ENCODE measurements at regions not wholly inside any gene's neighbourhood (a gene's known extent, or its start where the extent isn't known, plus 50 kb on each side); places are given as distances from the start of the nearest gene placed in this dataset.

DNA sequence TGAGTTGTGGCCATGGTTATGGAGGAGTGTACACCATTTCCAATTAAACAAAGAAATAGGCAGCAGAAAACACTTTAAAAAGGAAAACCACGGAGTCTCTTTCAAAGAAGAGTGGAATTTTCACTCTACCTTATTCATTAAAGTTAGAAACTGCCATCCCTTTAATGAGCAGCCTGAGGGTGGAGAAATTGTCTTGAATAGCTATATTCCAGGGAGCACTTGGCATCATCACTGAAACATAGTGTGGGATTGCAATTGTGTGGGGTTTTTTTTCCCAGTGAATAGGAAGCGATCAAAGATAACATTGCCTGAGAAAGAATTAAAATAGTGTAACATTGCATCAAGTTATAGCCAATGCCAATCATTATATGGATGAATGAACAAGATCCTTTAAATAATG lies 191.6 kb downstream of the TEX36 start:
- DNase-seq (no peak), ATAC-seq (no peak)
- H3K4me1 Mint-ChIP-seq, result no peaks in the 10 kb centered on the region
- no peak overlapping the region for H3K27ac Mint-ChIP-seq
- POLR2A ChIA-PET, result no interaction called here
- H3K4me3 Mint-ChIP-seq, result no peak overlapping the region
- H3K36me3 Mint-ChIP-seq, result no peaks in the 10 kb centered on the region
- peaks cover 0 to 9% (median 5%) of the 10 kb centered on the region in 5 donors for H3K27me3 Mint-ChIP-seq
- peaks cover 0 to 2% (median 0%) of the 10 kb centered on the region in 9 donors for H3K9me3 Mint-ChIP-seq

DNA sequence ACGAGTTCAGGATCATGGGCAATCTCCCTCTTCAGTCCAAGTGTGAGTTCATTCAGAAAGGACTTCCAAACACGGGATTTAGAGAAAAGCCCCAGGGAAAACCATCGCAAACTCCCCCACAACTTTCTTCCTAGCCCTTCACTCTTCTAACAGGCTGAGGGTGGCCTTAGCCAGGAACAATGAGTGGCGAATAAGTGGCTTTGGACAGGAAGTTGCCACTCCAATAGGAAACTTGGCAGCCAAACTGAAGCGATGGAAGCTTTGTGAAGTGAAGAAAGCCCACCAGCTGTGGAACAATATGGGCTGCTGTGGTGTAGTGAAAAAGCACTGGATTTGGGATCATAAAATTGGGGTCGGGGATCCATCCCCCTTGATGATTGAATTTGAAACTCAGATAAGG lies 193.2 kb downstream of the TEX36 start:
- ATAC-seq (no peak), DNase-seq (no peak)
- Mint-ChIP-seq H3K27ac (no peak overlapping the region), H3K9me3 (peaks cover 0 to 2% (median 0%) of the 10 kb centered on the region in 9 donors), H3K27me3 (peaks cover 0 to 9% (median 5%) of the 10 kb centered on the region in 5 donors), H3K4me1 (no peaks in the 10 kb centered on the region), H3K36me3 (no peaks in the 10 kb centered on the region), H3K4me3 (no peak overlapping the region)
- POLR2A ChIA-PET, result no interaction called here

DNA sequence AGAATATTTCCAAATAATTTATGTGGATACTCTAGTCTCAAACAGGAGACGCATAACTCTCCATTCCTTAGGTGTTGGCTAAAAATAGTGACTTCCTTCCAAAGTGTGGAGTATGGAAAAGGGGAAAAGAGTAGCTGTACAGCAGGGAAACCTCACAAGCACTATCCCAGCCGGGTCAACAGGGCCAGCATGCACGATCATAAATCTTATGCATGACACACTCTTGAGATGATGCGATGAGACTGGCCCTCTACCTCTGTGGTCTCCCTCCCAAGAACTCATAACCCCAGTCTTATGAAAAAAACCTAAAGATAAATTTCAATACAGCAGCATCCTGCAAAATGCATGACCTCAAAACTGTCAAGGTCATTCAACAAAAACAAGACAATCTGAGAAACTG lies 197.3 kb downstream of the TEX36 start:
- no peak for DNase-seq
- H3K27ac Mint-ChIP-seq, result no peak overlapping the region
- ATAC-seq, result no peak
- peaks cover 0 to 2% (median 0%) of the 10 kb centered on the region in 9 donors for H3K9me3 Mint-ChIP-seq
- no peak overlapping the region for H3K4me3 Mint-ChIP-seq
- POLR2A ChIA-PET, result no interaction called here
- H3K27me3 Mint-ChIP-seq, result peaks cover 0 to 6% (median 5%) of the 10 kb centered on the region in 5 donors
- no peaks in the 10 kb centered on the region for H3K4me1 Mint-ChIP-seq
- no peaks in the 10 kb centered on the region for H3K36me3 Mint-ChIP-seq

DNA sequence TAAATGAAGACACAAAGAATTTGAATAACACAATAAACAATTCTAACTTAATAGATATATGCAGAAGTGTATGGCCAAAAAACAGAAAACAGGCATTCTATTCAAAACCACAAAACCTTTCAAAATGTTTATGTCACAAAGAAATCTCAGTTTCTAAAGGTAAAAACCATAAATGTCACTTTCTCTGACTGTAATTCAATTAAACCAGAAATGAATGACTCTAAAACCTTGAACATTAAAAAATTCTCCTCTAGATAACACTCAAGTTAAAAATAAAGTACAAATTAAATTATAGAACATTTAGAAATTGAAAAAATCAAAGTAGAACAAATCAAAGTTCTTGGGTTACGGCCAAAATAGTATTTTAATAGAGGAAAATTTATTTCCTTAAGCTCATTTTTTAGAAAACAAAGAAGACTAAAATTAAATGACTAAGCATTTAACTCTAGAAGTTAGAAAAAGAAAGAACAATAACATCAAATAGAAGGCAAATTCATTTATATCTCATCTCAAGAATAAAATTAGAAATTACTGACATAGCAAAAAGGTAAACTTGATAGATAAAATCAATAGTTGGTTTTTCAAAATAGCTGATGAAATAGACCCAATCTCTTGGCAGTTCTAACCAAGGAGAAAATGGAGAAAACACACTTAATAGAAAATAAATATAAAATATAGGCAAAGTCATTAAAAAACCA lies 198.8 kb downstream of the TEX36 start:
- DNase-seq, result no peak
- Mint-ChIP-seq H3K27me3 (peaks cover 2 to 13% (median 9%) of the 10 kb centered on the region in 5 donors), H3K4me1 (no peaks in the 10 kb centered on the region), H3K36me3 (no peaks in the 10 kb centered on the region), H3K9me3 (peaks cover 0 to 2% (median 0%) of the 10 kb centered on the region in 9 donors), H3K4me3 (no peak overlapping the region), H3K27ac (no peak overlapping the region)
- ATAC-seq, result no peak
- POLR2A ChIA-PET, result no interaction called here

DNA sequence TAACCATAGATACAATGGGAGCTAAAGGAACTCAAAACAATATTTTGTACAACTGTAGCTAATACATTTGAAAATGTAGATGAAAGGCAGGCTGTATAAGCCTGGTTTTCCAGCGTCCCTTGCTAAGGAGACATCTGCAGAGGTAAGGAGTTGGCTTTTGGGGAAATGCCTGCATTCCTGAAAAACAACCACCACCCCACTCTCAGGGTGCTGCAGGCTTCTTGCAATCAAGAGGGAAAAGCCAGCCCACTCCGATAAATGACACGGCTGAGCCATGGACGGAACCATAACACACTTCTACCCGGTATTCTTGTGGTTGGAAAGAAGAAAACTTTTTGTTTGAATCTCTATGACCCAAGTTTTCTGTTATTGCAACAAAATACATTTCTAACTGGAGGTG lies 200.3 kb downstream of the TEX36 start:
- Mint-ChIP-seq H3K27ac (no peak overlapping the region), H3K9me3 (peaks cover 0 to under 1% (median 0%) of the 10 kb centered on the region in 9 donors), H3K4me1 (no peaks in the 10 kb centered on the region), H3K36me3 (no peaks in the 10 kb centered on the region), H3K4me3 (no peak overlapping the region), H3K27me3 (peaks cover 2 to 14% (median 9%) of the 10 kb centered on the region in 5 donors)
- no peak for DNase-seq
- ATAC-seq, result no peak
- POLR2A ChIA-PET, result no interaction called here

DNA sequence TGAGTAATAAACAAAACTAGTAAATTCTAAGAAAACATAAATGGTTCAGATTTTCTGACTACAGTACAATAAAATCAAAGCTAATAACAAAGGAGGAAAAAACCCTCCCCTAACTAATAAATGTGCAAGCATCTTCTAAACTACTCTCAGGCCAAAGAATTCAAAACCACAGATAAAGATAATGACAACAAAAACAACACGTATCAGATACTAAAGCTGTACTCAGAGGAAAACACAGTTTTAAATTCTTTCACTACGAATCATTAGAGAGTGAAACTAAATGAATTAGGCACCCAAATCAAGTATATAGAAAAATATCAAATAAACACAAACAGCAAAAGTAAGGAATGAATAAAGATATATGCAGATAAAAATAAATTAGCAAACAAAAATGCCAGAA lies 200.9 kb downstream of the TEX36 start:
- no peak overlapping the region for H3K4me3 Mint-ChIP-seq
- no peak overlapping the region for H3K27ac Mint-ChIP-seq
- POLR2A ChIA-PET, result no interaction called here
- ATAC-seq (no peak), DNase-seq (no peak)
- no peaks in the 10 kb centered on the region for H3K36me3 Mint-ChIP-seq
- H3K9me3 Mint-ChIP-seq, result no peaks in the 10 kb centered on the region
- peaks cover 0 to 17% (median 7%) of the 10 kb centered on the region in 5 donors for H3K27me3 Mint-ChIP-seq
- H3K4me1 Mint-ChIP-seq, result no peaks in the 10 kb centered on the region

DNA sequence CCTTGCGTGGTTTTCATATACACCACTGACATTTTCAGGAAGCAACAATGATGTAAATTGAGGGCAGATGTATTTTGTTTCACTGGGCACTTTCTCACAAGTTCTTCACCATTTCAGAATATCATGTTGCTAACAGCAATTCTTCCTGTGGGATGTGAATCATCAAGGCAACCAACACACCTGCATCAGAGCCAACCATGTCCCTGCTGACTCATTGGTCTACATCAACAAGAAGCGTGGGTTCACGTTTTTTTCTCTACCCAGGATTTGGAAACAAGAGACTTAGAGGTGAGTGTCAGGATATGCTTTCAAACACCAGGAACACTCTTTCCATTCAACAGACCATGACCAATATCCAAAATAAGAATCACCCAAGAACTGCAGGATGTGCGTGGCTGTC lies 203.9 kb downstream of the TEX36 start:
- H3K4me3 Mint-ChIP-seq, result no peak overlapping the region
- POLR2A ChIA-PET, result no interaction called here
- H3K36me3 Mint-ChIP-seq, result no peaks in the 10 kb centered on the region
- H3K9me3 Mint-ChIP-seq, result no peaks in the 10 kb centered on the region
- H3K4me1 Mint-ChIP-seq, result no peaks in the 10 kb centered on the region
- H3K27ac Mint-ChIP-seq, result no peak overlapping the region
- DNase-seq, result no peak
- peaks cover 0 to 17% (median 11%) of the 10 kb centered on the region in 5 donors for H3K27me3 Mint-ChIP-seq
- no peak for ATAC-seq

DNA sequence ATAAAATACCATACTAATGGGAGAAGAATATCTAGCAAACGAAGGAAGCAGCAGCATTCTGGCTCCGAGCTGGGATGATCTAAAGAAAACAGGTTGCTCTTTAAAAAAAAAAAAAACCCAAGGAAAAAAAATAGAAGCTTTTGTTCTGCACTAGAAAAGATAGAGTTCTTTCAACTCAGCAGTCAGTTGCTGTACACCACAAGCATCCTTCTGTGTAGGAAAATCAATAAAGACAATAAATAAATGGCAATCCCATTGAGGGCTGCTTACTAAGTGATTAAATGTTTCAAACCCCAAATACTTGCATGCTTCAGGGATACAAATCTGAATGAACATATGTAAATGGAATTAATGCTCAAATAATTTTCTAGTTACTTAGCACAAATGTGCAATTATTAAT lies 207.1 kb downstream of the TEX36 start:
- POLR2A ChIA-PET, result no interaction called here
- no peak for DNase-seq
- no peak for ATAC-seq
- H3K4me3 Mint-ChIP-seq, result no peak overlapping the region
- H3K27ac Mint-ChIP-seq, result no peak overlapping the region
- H3K9me3 Mint-ChIP-seq, result peaks cover 0 to 2% (median 0%) of the 10 kb centered on the region in 9 donors
- peaks cover 0 to 17% (median 11%) of the 10 kb centered on the region in 5 donors for H3K27me3 Mint-ChIP-seq
- H3K4me1 Mint-ChIP-seq, result no peaks in the 10 kb centered on the region
- no peaks in the 10 kb centered on the region for H3K36me3 Mint-ChIP-seq

DNA sequence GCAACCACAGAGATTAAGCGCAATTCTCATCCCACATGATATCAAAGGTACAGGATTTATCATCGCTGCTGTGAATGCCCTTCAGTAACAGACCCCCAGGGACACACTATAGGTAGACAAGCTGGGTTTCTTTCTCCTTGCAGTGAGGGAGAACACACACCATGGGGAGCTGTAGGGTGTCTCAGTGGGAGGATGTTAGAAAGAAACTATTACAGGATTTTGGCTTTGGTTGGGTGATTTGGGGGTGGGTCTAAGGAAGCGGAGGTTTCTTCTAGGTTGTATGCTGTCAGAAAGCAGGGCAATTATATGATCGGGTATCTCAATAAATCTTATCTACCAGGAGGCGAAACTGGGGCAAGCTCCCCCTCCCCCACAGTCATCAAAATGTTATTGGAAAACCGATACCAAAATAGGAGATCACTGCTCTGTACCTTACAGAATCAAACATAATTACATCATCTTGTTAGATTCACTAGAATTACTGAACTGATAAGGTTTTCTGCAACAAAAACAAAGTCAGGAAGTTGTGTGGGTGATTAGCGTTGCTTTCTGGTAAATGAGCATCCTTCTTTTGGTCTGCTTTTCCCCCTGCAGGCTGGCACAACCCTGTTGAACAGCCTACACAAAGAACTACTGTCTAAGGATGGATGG lies 209.7 kb downstream of the TEX36 start:
- Mint-ChIP-seq H3K4me3 (no peak overlapping the region), H3K36me3 (no peaks in the 10 kb centered on the region), H3K27me3 (peaks cover 3 to 10% (median 7%) of the 10 kb centered on the region in 5 donors), H3K27ac (no peak overlapping the region), H3K9me3 (peaks cover 0 to 2% (median 0%) of the 10 kb centered on the region in 9 donors), H3K4me1 (no peaks in the 10 kb centered on the region)
- POLR2A ChIA-PET, result no interaction called here
- no peak for DNase-seq
- ATAC-seq, result no peak

DNA sequence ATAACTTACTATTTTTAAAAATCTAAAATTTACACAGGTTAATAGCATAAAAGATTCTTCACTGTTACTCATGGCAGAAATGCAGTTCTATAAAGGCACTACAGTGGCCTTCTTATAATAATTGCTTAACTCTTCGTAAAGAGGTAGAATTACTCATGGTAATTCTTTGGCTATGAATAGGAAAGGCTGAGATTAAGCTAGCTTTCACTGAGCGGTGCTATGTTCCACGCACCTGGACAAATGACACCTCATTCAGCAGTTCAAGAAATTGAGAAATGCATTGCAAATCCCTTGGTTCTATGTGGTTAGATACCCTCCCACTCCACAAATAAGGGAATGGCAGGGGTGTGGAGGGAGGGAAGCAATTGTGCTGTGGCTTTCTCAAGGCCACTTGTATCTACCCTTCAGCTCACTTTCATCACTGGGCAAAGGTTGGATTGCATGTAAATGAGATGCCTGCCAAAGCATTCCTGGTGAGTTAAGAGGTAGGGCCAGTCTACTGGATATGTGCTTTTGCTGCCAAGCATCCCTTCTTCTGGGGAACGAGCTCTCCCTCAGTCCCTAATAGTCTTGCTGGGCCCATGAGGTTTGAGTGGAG lies 210.9 kb downstream of the TEX36 start:
- Mint-ChIP-seq H3K36me3 (no peaks in the 10 kb centered on the region), H3K4me3 (no peak overlapping the region), H3K9me3 (peaks cover 0 to 2% (median 0%) of the 10 kb centered on the region in 9 donors), H3K27ac (no peak overlapping the region), H3K4me1 (no peaks in the 10 kb centered on the region), H3K27me3 (peaks cover 5 to 15% (median 8%) of the 10 kb centered on the region in 5 donors)
- ATAC-seq, result no peak
- DNase-seq, result no peak
- POLR2A ChIA-PET, result no interaction called here

DNA sequence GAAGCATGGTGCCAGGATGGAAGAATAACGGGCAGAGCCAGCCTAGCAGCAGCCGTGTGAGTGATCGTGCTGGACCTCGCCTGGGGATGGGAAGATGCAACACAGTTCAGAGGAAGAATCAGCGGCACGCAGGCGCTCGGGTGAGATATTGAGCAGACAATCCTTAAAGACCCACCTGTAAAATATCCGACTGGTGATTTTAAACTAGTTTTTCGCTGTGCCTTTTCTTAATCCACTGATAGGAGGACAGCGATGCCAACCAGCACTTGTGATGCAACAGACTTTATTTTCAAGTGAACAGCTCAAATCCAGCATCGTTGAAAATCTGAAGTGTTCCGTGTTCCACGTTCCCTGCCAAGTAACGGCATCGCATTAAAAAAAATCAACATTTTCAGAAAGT lies 214.7 kb downstream of the TEX36 start:
- H3K9me3 Mint-ChIP-seq, result peaks cover 0 to 2% (median 0%) of the 10 kb centered on the region in 9 donors
- POLR2A ChIA-PET, result no interaction called here
- DNase-seq (no peak), ATAC-seq (no peak)
- no peak overlapping the region for H3K4me3 Mint-ChIP-seq
- no peak overlapping the region for H3K27ac Mint-ChIP-seq
- no peaks in the 10 kb centered on the region for H3K4me1 Mint-ChIP-seq
- H3K27me3 Mint-ChIP-seq, result peaks cover 5 to 15% (median 5%) of the 10 kb centered on the region in 5 donors
- no peaks in the 10 kb centered on the region for H3K36me3 Mint-ChIP-seq

DNA sequence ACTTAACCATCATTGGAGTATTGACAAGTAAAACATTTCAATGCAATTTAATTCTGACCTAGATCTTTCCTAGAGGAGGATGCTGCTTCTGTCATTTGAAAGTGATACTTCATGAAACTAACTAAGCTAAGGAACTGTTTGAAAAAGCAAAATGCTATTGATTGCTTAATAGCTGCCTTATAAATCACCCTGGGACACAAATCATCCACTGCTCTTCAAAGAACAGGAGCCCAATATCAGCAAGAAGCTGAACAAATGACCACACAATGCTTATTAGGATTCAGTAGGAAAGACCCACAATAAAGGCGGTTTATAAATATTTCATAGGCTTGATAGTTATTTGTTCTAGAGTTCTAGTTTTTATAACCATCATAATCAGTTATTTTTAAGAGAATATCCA lies 216.3 kb downstream of the TEX36 start:
- ATAC-seq (no peak), DNase-seq (no peak)
- Mint-ChIP-seq H3K9me3 (peaks cover 0 to 3% (median 0%) of the 10 kb centered on the region in 9 donors), H3K4me1 (no peaks in the 10 kb centered on the region), H3K27ac (no peak overlapping the region), H3K4me3 (no peak overlapping the region), H3K27me3 (peaks cover 5 to 15% (median 5%) of the 10 kb centered on the region in 5 donors), H3K36me3 (no peaks in the 10 kb centered on the region)
- POLR2A ChIA-PET, result no interaction called here

DNA sequence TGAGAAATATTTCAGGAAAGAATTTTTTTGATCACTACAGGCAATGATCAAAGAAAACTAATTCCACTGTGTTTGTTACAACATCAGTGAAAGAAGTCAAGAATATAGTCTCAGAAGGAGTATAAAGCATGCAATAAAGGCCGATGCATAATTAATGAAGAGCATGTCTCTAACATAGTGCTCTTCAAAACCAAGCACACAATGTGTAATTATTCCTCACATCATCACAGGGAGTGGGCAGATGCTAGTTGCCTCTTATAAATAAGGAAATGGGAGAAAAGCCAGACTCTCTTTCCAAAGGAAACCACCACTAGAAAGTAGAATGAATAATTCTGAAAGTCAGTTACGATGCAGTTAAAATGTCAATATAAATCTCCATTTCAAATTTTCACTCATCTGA lies 220.1 kb downstream of the TEX36 start:
- no peaks in the 10 kb centered on the region for H3K4me1 Mint-ChIP-seq
- peaks cover 0 to 3% (median 0%) of the 10 kb centered on the region in 9 donors for H3K9me3 Mint-ChIP-seq
- peaks cover 0 to 11% (median 0%) of the 10 kb centered on the region in 5 donors for H3K27me3 Mint-ChIP-seq
- POLR2A ChIA-PET, result no interaction called here
- no peaks in the 10 kb centered on the region for H3K36me3 Mint-ChIP-seq
- DNase-seq (no peak), ATAC-seq (no peak)
- no peak overlapping the region for H3K27ac Mint-ChIP-seq
- H3K4me3 Mint-ChIP-seq, result no peak overlapping the region

Measured in naive thymus-derived CD8-positive, alpha-beta T cell (primary cell).